Panc1 (cell line): ENCODE measurements at regions not wholly inside any gene's neighbourhood (a gene's known extent, or its start where the extent isn't known, plus 50 kb on each side); places are given as distances from the start of the nearest gene placed in this dataset.

Experiments used
- ATAC-seq: fragments of 200-7000 bp; cut with Tn5 transposase; 2 replicates; pipeline ENCODE4 v1.9.1; 2020; ENCODE audit warnings: mild to moderate bottlenecking, moderate library complexity
- BruUV-seq: library from RNA; stranded (reverse); fragments of 400-500 nt; replicated peaks from 2 replicates; lab custom pipeline; 2021; lab: Mats Ljungman, UMichigan
- CTCF ChIA-PET: fragments of 300-600 bp; sonication (Branson Sonifier 250); formaldehyde crosslinking; loops from one replicate; lab custom pipeline; 2022; ENCODE audit warnings: antibody characterized with exemption; lab: Charles Lee
- POLR2A ChIA-PET: fragments of 300-600 bp; sonication (Branson Sonifier 250); formaldehyde crosslinking; loops from one replicate; lab custom pipeline; 2022; ENCODE audit warnings: antibody characterized with exemption; lab: Charles Lee
- DNase-seq: peaks from one replicate; pipeline ENCODE4 v3.0.0-alpha.2; 2010; ENCODE audit warnings: low read depth, low spot score
- H3K27ac ChIP-seq: 2 replicates; pipeline ENCODE4 v1.5.1; 2011; ENCODE audit warnings: mild to moderate bottlenecking, low read length, inconsistent platforms
- H3K27me3 ChIP-seq: fragments of 200-500 bp; sonication (Bioruptor generic); 2 replicates; pipeline ENCODE4 v1.6.0; 2014; ENCODE audit warnings: low read length, inconsistent platforms; ENCODE audit not compliant: control insufficient read depth, insufficient read depth
- H3K36me3 ChIP-seq: fragments of 200-500 bp; sonication (Bioruptor generic); 2 replicates; pipeline ENCODE4 v1.5.1; 2014; ENCODE audit warnings: inconsistent platforms, mild to moderate bottlenecking, low read length, moderate library complexity; ENCODE audit not compliant: control insufficient read depth, insufficient read depth
- H3K4me1 ChIP-seq: 2 replicates; pipeline ENCODE4 v1.5.1; 2011; ENCODE audit warnings: inconsistent platforms, mild to moderate bottlenecking, low read length, moderate library complexity; ENCODE audit not compliant: control insufficient read depth, insufficient read depth
- H3K4me3 ChIP-seq, 2 experiments: 2 replicates each; pipeline ENCODE4 v1.5.1; 2011 to 2012; ENCODE audit warnings: low read depth in 2 of 2, low read length in 2 of 2, mild to moderate bottlenecking in 2 of 2, inconsistent platforms in 1 of 2, moderate library complexity in 1 of 2
- H3K9me3 ChIP-seq: fragments of 200-500 bp; sonication (Bioruptor generic); 2 replicates; pipeline ENCODE4 v1.5.1; 2014; ENCODE audit warnings: low read depth, mild to moderate bottlenecking, inconsistent platforms, low read length, moderate library complexity; ENCODE audit not compliant: control insufficient read depth, insufficient read depth
- POLR2AphosphoS5 ChIP-seq: IDR thresholded peaks from 2 replicates; pipeline ENCODE4 v1.6.1; 2012; ENCODE audit warnings: mild to moderate bottlenecking, low read depth, low read length, moderate library complexity
- REST ChIP-seq, 2 experiments: IDR thresholded peaks; 2 replicates each; pipeline ENCODE4 v1.6.1; 2011 to 2012; ENCODE audit warnings: low read depth in 2 of 2, control low read depth in 1 of 2, low read length in 1 of 2, mild to moderate bottlenecking in 1 of 2, moderate library complexity in 1 of 2; ENCODE audit not compliant: insufficient read depth in 1 of 2
- SIN3A ChIP-seq: IDR thresholded peaks from 2 replicates; pipeline ENCODE4 v1.6.1; 2012; ENCODE audit warnings: low read depth, mild to moderate bottlenecking, low read length, moderate library complexity, borderline replicate concordance; ENCODE audit not compliant: insufficient read depth
- TCF7L2 ChIP-seq: IDR thresholded peaks from 2 replicates; pipeline ENCODE4 v1.6.1; 2011; ENCODE audit warnings: mild to moderate bottlenecking, low read depth, low read length, inconsistent platforms
- in situ Hi-C: cut with HindIII; loops from 2 replicates; pipeline ENCODE4 v1.10.0; 2016; ENCODE audit warnings: low sequenced_read_pairs, low pct_unique_long_range_greater_than_20kb
- intact Hi-C: fragments of 100-400 bp; cut with micrococcal nuclease; formaldehyde crosslinking; loops from one replicate; pipeline ENCODE4 v1.10.0; 2022; ENCODE audit not compliant: unreplicated experiment
- TF ChIP-seq, protein P1 (sequence below): fragments of 450-650 bp; IDR thresholded peaks from 2 replicates; pipeline ENCODE4 v1.5.1; 2017; ENCODE audit warnings: mild to moderate bottlenecking

DNA sequence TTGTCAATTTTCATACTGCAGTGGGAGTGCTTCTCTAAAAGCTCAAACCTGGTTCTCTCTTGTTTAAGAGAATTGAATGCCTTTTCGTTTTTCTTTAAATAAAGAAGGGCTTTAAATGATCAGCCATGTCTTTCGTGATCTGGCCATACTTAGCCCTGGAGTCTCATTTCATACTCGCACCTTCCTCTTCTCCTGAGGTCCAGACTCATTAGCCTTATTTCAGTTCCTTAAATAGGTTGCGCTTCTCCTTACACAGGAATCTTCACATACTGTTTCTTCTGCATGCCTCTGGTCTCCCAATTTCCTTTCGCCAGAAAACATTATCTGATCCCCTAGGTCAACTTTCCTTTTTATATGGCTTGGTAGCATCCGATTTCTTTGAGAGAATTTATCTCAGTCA lies 565.6 kb upstream of the TENM3 start:
- no peaks in the 10 kb centered on the region for H3K9me3 ChIP-seq
- CTCF ChIA-PET = no interaction called here
- BruUV-seq = no TSS peak
- TF ChIP-seq SIN3A (no peak), TCF7L2 (no peak), REST (IDR thresholded peaks at IDR 0.05; ENCODE audit: insufficient read depth in 1 of 2, low read depth in 2 of 2, low read length in 1 of 2) (no peak)
- H3K27me3 ChIP-seq = no peaks in the 10 kb centered on the region
- H3K4me1 ChIP-seq = no peaks in the 10 kb centered on the region
- H3K4me3 ChIP-seq = no peak overlapping the region
- H3K36me3 ChIP-seq = no peaks in the 10 kb centered on the region
- intact Hi-C loops (no loop called here), in situ Hi-C loops (no loop called here)
- ATAC-seq (no peak), DNase-seq (no peak)
- POLR2A ChIA-PET = no interaction called here
- H3K27ac ChIP-seq = no peak overlapping the region

DNA sequence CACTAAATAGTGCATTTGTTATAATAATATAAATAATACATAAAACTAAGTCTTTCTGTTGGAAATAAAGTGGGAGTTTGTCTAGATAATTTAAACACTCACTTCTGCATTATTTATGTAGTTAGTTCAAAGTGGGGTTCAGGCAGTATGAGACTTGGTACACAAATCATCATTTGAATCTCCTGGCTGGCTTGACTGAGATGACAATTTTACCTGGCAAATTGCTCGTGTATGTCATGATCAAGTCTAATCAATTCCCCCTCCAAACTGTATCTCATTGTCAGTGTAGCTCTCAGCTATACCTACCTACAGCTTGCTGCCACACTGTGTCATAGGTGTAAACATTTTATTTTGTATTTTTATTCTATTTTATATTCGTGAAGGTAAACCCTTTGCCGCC lies 563.4 kb upstream of the TENM3 start:
- intact Hi-C loops (no loop called here), in situ Hi-C loops (no loop called here)
- no peaks in the 10 kb centered on the region for H3K36me3 ChIP-seq
- ATAC-seq = no peak
- H3K27me3 ChIP-seq = no peaks in the 10 kb centered on the region
- no peak for DNase-seq
- no peaks in the 10 kb centered on the region for H3K4me1 ChIP-seq
- ChIA-PET POLR2A (no interaction called here), CTCF (no interaction called here)
- H3K9me3 ChIP-seq = no peaks in the 10 kb centered on the region
- TF ChIP-seq POLR2AphosphoS5 = no peak
- TF ChIP-seq TCF7L2 = no peak
- TF ChIP-seq SIN3A = no peak
- TF ChIP-seq REST (IDR thresholded peaks at IDR 0.05; ENCODE audit: insufficient read depth in 1 of 2, low read depth in 2 of 2, low read length in 1 of 2) = no peak
- TF ChIP-seq, protein P1, sequence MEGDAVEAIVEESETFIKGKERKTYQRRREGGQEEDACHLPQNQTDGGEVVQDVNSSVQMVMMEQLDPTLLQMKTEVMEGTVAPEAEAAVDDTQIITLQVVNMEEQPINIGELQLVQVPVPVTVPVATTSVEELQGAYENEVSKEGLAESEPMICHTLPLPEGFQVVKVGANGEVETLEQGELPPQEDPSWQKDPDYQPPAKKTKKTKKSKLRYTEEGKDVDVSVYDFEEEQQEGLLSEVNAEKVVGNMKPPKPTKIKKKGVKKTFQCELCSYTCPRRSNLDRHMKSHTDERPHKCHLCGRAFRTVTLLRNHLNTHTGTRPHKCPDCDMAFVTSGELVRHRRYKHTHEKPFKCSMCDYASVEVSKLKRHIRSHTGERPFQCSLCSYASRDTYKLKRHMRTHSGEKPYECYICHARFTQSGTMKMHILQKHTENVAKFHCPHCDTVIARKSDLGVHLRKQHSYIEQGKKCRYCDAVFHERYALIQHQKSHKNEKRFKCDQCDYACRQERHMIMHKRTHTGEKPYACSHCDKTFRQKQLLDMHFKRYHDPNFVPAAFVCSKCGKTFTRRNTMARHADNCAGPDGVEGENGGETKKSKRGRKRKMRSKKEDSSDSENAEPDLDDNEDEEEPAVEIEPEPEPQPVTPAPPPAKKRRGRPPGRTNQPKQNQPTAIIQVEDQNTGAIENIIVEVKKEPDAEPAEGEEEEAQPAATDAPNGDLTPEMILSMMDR = no peak
- BruUV-seq = no TSS peak
- H3K27ac ChIP-seq = no peak overlapping the region
- no peak overlapping the region for H3K4me3 ChIP-seq
